Large intestine (tissue), 3 donors: ENCODE measurements at regions not wholly inside any gene's neighbourhood (a gene's known extent, or its start where the extent isn't known, plus 50 kb on each side); places are given as distances from the start of the nearest gene placed in this dataset.

Experiments
- DNase-seq, 2 donors: peaks; one replicate each; pipeline versions ENCODE4 v3.0.0 to v3.0.0-alpha.2; 2013
- H3K27ac ChIP-seq: one replicate; pipeline ENCODE4 v1.5.1; 2013; ENCODE audit warnings: low read length
- H3K27me3 ChIP-seq: 2 replicates; pipeline ENCODE4 v1.6.1; 2013; ENCODE audit warnings: low read length; ENCODE audit not compliant: control insufficient read depth, insufficient read depth
- H3K36me3 ChIP-seq: 2 replicates; pipeline ENCODE4 v1.6.1; 2013; ENCODE audit warnings: low read length; ENCODE audit not compliant: control insufficient read depth, insufficient read depth
- H3K4me1 ChIP-seq: one replicate; pipeline ENCODE4 v1.6.1; 2013; ENCODE audit warnings: low read length; ENCODE audit not compliant: control insufficient read depth, insufficient read depth
- H3K4me3 ChIP-seq: one replicate; pipeline ENCODE4 v1.5.1; 2013; ENCODE audit warnings: low read length
- H3K9me3 ChIP-seq: one replicate; pipeline ENCODE4 v1.6.1; 2013; ENCODE audit warnings: mild to moderate bottlenecking, low read depth, low read length, moderate library complexity; ENCODE audit not compliant: control insufficient read depth
- WGBS: methylation state at CpG from one replicate; pipeline ENCODE4 v1.1.5; 2013; ENCODE audit warnings: low lambda C conversion rate; ENCODE audit not compliant: insufficient coverage; 5-methylcytosine and 5-hydroxymethylcytosine counted together

- H3K4me1 ChIP-seq = no peaks in the 10 kb centered on the region
- no peak overlapping the region for H3K4me3 ChIP-seq
- H3K27ac ChIP-seq = no peak overlapping the region
- DNase-seq = no peak
- H3K27me3 ChIP-seq = no peaks in the 10 kb centered on the region
- H3K9me3 ChIP-seq = no peaks in the 10 kb centered on the region
- no peaks in the 10 kb centered on the region for H3K36me3 ChIP-seq
These were observed 52.4 kb downstream of the ELAPOR2 start for GRCh38 chr7:87007038-87007437.

GRCh38 chr7:87004956-87005355 is 54.5 kb downstream of the ELAPOR2 start:
- no peaks in the 10 kb centered on the region for H3K9me3 ChIP-seq
- no peaks in the 10 kb centered on the region for H3K27me3 ChIP-seq
- no peak for DNase-seq
- 80% methylated on average over 1 of the region's 1 CpG for WGBS
- no peak overlapping the region for H3K4me3 ChIP-seq
- H3K27ac ChIP-seq = no peak overlapping the region
- no peaks in the 10 kb centered on the region for H3K4me1 ChIP-seq
- H3K36me3 ChIP-seq = no peaks in the 10 kb centered on the region

DNA sequence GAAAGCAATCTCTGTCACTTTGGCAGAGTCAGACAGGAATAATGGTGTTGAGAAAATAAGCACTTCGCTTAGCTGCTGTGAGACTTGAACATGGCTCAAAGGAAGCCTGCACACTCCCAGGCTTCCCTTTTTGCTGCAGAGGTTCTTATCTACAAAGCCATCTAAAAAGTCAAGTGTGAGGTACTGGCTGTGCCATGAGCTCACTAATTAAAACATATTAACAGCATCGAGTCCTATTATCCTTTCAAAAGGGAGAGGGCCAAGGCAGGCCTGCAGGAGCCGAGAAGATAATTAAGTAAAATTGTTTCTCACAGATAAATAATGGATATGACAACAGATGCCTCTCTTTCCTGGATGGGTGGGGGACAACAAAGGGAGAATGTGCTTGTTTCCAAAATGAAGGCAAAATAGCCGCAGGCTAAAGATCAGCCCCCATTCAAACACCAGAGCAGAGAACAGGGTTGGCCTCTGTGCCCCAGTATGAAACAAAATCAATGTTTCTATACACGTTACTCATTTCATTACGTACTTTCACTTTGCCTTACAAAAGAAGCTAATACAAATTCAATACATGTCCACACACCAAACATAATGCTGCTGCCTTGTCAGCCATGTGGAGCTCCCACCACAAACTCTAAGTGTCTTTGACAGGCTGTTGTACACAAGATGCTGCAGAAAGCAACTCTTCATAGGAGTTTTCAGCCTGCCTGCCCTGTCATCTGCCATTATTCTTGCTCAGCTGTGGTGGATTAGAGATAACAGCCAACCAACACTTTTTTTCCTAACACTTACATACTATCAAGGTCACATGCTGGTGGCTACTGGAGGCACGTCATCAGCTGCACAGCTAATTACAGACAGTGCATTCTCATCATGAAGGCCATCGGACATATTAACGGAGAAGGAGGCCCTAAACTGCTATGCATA is 55.3 kb downstream of the ELAPOR2 start:
- Histone ChIP-seq H3K27ac (no peak overlapping the region), H3K27me3 (no peaks in the 10 kb centered on the region), H3K36me3 (no peaks in the 10 kb centered on the region), H3K9me3 (no peaks in the 10 kb centered on the region), H3K4me3 (no peak overlapping the region), H3K4me1 (no peaks in the 10 kb centered on the region)
- 80% methylated on average over 1 of the region's 9 CpGs for WGBS
- DNase-seq = no peak

GRCh38 chr7:87001214-87001613 is 58.2 kb downstream of the ELAPOR2 start:
- Histone ChIP-seq H3K4me1 (no peaks in the 10 kb centered on the region), H3K27ac (no peak overlapping the region), H3K4me3 (no peak overlapping the region), H3K9me3 (no peaks in the 10 kb centered on the region), H3K36me3 (no peaks in the 10 kb centered on the region), H3K27me3 (no peaks in the 10 kb centered on the region)
- no peak for DNase-seq
- WGBS = no CpG with 5 or more reads among the region's 2 CpGs

- Histone ChIP-seq H3K27ac (no peak overlapping the region), H3K4me3 (no peak overlapping the region), H3K4me1 (no peaks in the 10 kb centered on the region), H3K9me3 (no peaks in the 10 kb centered on the region), H3K36me3 (no peaks in the 10 kb centered on the region), H3K27me3 (no peaks in the 10 kb centered on the region)
- no peak for DNase-seq
- no CpG with 5 or more reads among the region's 1 CpG for WGBS
These were observed 59.1 kb downstream of the ELAPOR2 start for GRCh38 chr7:87000344-87000743.

GRCh38 chr7:86999750-87000149 is 59.7 kb downstream of the ELAPOR2 start:
- Histone ChIP-seq H3K27me3 (no peaks in the 10 kb centered on the region), H3K4me3 (no peak overlapping the region), H3K9me3 (no peaks in the 10 kb centered on the region), H3K4me1 (no peaks in the 10 kb centered on the region), H3K36me3 (no peaks in the 10 kb centered on the region), H3K27ac (no peak overlapping the region)
- DNase-seq = no peak
- 83% methylated on average over 2 of the region's 2 CpGs for WGBS

- no CpG with 5 or more reads among the region's 1 CpG for WGBS
- Histone ChIP-seq H3K4me1 (no peaks in the 10 kb centered on the region), H3K27ac (no peak overlapping the region), H3K9me3 (no peaks in the 10 kb centered on the region), H3K36me3 (no peaks in the 10 kb centered on the region), H3K27me3 (no peaks in the 10 kb centered on the region), H3K4me3 (no peak overlapping the region)
- DNase-seq = no peak
These were observed 63.6 kb downstream of the ELAPOR2 start for GRCh38 chr7:86995814-86996213.

DNA sequence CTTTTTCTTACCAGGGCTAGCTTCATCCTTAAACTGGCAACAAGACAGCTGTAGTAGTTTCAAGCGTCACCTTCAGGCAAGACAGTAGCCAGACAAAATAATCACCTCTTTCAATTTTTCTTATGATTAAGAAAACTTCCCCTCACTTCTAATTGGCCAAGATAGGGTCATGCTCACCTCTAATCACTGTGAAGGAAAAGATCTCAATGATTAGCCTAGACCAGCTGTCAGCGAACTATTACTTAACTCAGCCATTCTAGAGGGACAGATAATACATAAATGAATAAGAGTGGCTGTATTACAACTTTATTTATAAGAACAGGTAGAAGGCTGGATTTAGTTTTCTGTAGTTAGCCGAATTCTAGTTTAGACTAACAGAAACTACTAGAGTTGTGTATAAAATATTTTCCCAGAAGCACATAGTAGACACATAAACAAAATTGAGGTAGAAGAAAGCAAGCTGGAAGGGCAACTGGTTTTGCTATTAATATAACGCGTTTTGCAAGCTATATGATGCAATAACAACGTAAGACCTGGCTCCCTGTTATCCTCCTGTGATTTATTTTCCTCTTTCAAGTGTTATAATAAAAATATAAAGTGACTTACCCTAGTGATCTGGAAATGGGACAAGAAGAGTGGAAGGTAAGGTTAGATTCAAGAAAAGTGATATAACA is 64.3 kb downstream of the ELAPOR2 start:
- 87% methylated on average over 3 of the region's 6 CpGs for WGBS
- H3K4me3 ChIP-seq = no peak overlapping the region
- no peaks in the 10 kb centered on the region for H3K9me3 ChIP-seq
- H3K27ac ChIP-seq = no peak overlapping the region
- no peaks in the 10 kb centered on the region for H3K27me3 ChIP-seq
- DNase-seq = no peak
- H3K4me1 ChIP-seq = no peaks in the 10 kb centered on the region
- no peaks in the 10 kb centered on the region for H3K36me3 ChIP-seq

GRCh38 chr7:86991771-86992191 is 67.7 kb downstream of the ELAPOR2 start:
- Histone ChIP-seq H3K4me1 (no peaks in the 10 kb centered on the region), H3K27ac (no peak overlapping the region), H3K36me3 (no peaks in the 10 kb centered on the region), H3K4me3 (no peak overlapping the region), H3K9me3 (no peaks in the 10 kb centered on the region), H3K27me3 (no peaks in the 10 kb centered on the region)
- no peak for DNase-seq

DNA sequence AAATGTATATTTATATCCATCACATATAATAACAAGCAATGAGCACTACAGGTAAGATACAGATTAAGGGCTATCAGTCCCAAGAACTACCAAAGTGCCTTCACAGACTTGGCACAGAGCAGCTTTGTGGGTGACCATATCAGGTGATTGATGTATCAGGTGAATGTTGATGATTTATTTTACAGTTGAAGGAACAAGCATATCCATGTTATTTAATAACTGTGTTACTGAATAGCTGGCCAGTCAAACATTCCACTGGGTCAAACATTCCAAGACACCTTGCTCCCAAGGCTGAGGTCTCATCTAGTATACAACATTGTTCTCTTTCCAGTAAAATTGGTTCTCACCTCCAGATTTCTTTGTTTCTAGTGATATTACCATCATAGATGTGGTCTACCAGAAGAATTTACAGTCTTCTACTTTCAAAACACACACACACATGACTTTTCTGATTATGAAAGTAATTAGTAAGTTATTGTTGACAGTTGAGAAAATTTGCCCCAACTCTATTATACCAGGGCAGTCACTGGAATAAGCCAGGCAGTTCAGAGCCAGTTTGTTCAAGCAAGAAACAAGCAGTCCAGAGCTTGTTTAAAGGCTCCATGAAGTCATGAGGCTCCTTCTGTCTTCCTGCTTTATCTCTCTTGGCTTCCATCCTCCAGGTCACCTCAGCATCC is 68.2 kb downstream of the ELAPOR2 start:
- Histone ChIP-seq H3K27me3 (no peaks in the 10 kb centered on the region), H3K4me3 (no peak overlapping the region), H3K4me1 (no peaks in the 10 kb centered on the region), H3K36me3 (no peaks in the 10 kb centered on the region), H3K9me3 (no peaks in the 10 kb centered on the region), H3K27ac (no peak overlapping the region)
- DNase-seq = no peak
